Keratinocyte (primary cell): ENCODE measurements at regions not wholly inside any gene's neighbourhood (a gene's known extent, or its start where the extent isn't known, plus 50 kb on each side); places are given as distances from the start of the nearest gene placed in this dataset.

ENCODE experiments used
- DNase-seq: peaks from one replicate; pipeline ENCODE4 v3.0.0-alpha.2; 2011; ENCODE audit warnings: low read depth, missing footprints, low spot score
- FAIRE-seq: peaks from 2 replicates; lab custom pipeline; 2011; peaks lifted over from hg19 to GRCh38; lab: Jason Lieb, UNC
- H2AFZ ChIP-seq: 2 replicates; pipeline ENCODE4 v1.6.0; 2012; ENCODE audit warnings: low read length, control low read depth, inconsistent platforms; ENCODE audit not compliant: control insufficient read depth
- H3K27ac ChIP-seq: 2 replicates; pipeline ENCODE4 v1.5.1; 2011; ENCODE audit warnings: low read length; ENCODE audit not compliant: control insufficient read depth, insufficient read depth
- H3K27me3 ChIP-seq: 3 replicates; pipeline ENCODE4 v1.6.0; 2011; ENCODE audit warnings: low read length; ENCODE audit not compliant: control insufficient read depth, insufficient read depth; ENCODE audit errors: extremely low read depth
- H3K36me3 ChIP-seq, 2 experiments: 2 replicates in 1 of 2; 3 replicates in 1 of 2; pipeline ENCODE4 v1.5.1; 2011; ENCODE audit warnings: low read length in 2 of 2, mild to moderate bottlenecking in 1 of 2; ENCODE audit not compliant: control insufficient read depth in 2 of 2, insufficient read depth in 2 of 2; ENCODE audit errors: extremely low read depth in 1 of 2
- H3K4me1 ChIP-seq: 3 replicates; pipeline ENCODE4 v1.5.1; 2011; ENCODE audit warnings: low read length; ENCODE audit not compliant: control insufficient read depth, insufficient read depth; ENCODE audit errors: extremely low read depth
- H3K4me2 ChIP-seq: 3 replicates; pipeline ENCODE4 v1.6.0; 2011; ENCODE audit warnings: low read depth, low read length; ENCODE audit not compliant: control insufficient read depth, insufficient read depth; ENCODE audit errors: extremely low read depth
- H3K4me3 ChIP-seq, 3 experiments: fragments of 200-600 bp in 1 of 3; sonication (generic) in 1 of 3; 2 replicates in 2 of 3; 3 replicates in 1 of 3; pipeline ENCODE4 v1.5.1; 2011 to 2016; ENCODE audit warnings: low read length in 3 of 3, mild to moderate bottlenecking in 3 of 3, control low read depth in 2 of 3, inconsistent platforms in 1 of 3, low read depth in 1 of 3, mixed read lengths in 1 of 3, mixed run types in 1 of 3, moderate library complexity in 1 of 3; ENCODE audit not compliant: control insufficient read depth in 2 of 3, insufficient read depth in 2 of 3; ENCODE audit errors: extremely low read depth in 1 of 3
- H3K79me2 ChIP-seq: 2 replicates; pipeline ENCODE4 v1.6.0; 2012; ENCODE audit warnings: low read length; ENCODE audit not compliant: control insufficient read depth, insufficient read depth
- H3K9ac ChIP-seq: 3 replicates; pipeline ENCODE4 v1.6.0; 2011; ENCODE audit warnings: low read length; ENCODE audit not compliant: control insufficient read depth, insufficient read depth; ENCODE audit errors: extremely low read depth
- H3K9me1 ChIP-seq: 3 replicates; pipeline ENCODE4 v1.6.0; 2011; ENCODE audit warnings: low read length; ENCODE audit not compliant: control insufficient read depth, insufficient read depth; ENCODE audit errors: extremely low read depth
- H3K9me3 ChIP-seq: 2 replicates; pipeline ENCODE4 v1.5.1; 2012; ENCODE audit warnings: low read depth, low read length; ENCODE audit not compliant: control insufficient read depth
- H4K20me1 ChIP-seq: 3 replicates; pipeline ENCODE4 v1.6.0; 2011; ENCODE audit warnings: low read length; ENCODE audit not compliant: control insufficient read depth, insufficient read depth; ENCODE audit errors: extremely low read depth
- EZH2 ChIP-seq: IDR thresholded peaks from one replicate; pipeline ENCODE4 v1.6.1; 2012; ENCODE audit warnings: inconsistent platforms, mild to moderate bottlenecking, low read length, moderate library complexity
- dilution Hi-C: fragments of 300-500 bp; cut with MboI; formaldehyde crosslinking; loops from one replicate; pipeline ENCODE4 v1.7.0; 2020; ENCODE audit warnings: low sequenced_read_pairs; ENCODE audit not compliant: extremely low pct_ligation_motif_present
- TF ChIP-seq, protein P1 (sequence below), 3 experiments: IDR thresholded peaks in 1 of 3; conservative IDR thresholded peaks in 1 of 3; optimal IDR thresholded peaks in 1 of 3; 2 replicates in 2 of 3; 3 replicates in 1 of 3; pipeline versions ENCODE3 to v1.5.1; 2011; ENCODE audit warnings: low read length in 3 of 3, mild to moderate bottlenecking in 3 of 3, moderate library complexity in 2 of 3, control low read depth in 1 of 3, inconsistent platforms in 1 of 3; ENCODE audit not compliant: insufficient read depth in 2 of 3; ENCODE audit errors: extremely low read depth in 1 of 3

DNA sequence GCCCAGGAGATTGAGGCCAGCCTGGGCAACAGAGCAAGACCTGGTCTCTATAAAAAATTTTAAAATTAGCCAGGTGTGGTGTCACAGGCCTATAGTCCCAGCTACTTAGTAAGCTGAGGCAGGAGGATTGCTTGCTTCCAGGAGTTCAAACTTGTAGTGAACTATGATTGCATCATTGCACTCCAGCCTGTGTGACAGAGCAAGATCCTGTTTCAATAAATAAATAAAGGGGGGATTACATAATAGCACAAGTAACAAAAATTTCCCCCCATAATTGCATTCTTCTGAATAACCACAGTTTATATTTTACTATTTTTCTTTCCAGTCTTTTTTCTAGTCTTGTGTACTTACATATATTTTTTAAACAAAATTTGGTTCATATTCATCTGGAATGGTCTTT lies 135.6 kb downstream of the CHIC2 start:
- no peak overlapping the region for H2AFZ ChIP-seq
- dilution Hi-C loops = loop anchor here (25.0 kb wide), 1 partner anchor 283 kb away; no protein-coding TSS in a partner anchor
- DNase-seq (no peak), FAIRE-seq (peak; percentile 13)
- no peaks in the 10 kb centered on the region for H3K79me2 ChIP-seq
- no peaks in the 10 kb centered on the region for H3K9me1 ChIP-seq
- H3K4me3 ChIP-seq = no peak overlapping the region
- no peak overlapping the region for H3K27ac ChIP-seq
- no peaks in the 10 kb centered on the region for H3K27me3 ChIP-seq
- no peaks in the 10 kb centered on the region for H3K36me3 ChIP-seq
- no peak overlapping the region for H3K9ac ChIP-seq
- peaks cover 20% of the 10 kb centered on the region for H3K4me1 ChIP-seq
- H3K4me2 ChIP-seq = no peak overlapping the region
- no peak for TF ChIP-seq EZH2
- TF ChIP-seq, protein P1, sequence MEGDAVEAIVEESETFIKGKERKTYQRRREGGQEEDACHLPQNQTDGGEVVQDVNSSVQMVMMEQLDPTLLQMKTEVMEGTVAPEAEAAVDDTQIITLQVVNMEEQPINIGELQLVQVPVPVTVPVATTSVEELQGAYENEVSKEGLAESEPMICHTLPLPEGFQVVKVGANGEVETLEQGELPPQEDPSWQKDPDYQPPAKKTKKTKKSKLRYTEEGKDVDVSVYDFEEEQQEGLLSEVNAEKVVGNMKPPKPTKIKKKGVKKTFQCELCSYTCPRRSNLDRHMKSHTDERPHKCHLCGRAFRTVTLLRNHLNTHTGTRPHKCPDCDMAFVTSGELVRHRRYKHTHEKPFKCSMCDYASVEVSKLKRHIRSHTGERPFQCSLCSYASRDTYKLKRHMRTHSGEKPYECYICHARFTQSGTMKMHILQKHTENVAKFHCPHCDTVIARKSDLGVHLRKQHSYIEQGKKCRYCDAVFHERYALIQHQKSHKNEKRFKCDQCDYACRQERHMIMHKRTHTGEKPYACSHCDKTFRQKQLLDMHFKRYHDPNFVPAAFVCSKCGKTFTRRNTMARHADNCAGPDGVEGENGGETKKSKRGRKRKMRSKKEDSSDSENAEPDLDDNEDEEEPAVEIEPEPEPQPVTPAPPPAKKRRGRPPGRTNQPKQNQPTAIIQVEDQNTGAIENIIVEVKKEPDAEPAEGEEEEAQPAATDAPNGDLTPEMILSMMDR (optimal IDR thresholded peaks at IDR 0.05 in 1 of 3, IDR thresholded peaks at IDR 0.05 in 1 of 3, conservative IDR thresholded peaks at IDR 0.05 in 1 of 3; ENCODE audit: extremely low read depth in 1 of 3, insufficient read depth in 2 of 3, low read length in 3 of 3) = no peak
- H3K9me3 ChIP-seq = no peaks in the 10 kb centered on the region
- H4K20me1 ChIP-seq = no peaks in the 10 kb centered on the region

DNA sequence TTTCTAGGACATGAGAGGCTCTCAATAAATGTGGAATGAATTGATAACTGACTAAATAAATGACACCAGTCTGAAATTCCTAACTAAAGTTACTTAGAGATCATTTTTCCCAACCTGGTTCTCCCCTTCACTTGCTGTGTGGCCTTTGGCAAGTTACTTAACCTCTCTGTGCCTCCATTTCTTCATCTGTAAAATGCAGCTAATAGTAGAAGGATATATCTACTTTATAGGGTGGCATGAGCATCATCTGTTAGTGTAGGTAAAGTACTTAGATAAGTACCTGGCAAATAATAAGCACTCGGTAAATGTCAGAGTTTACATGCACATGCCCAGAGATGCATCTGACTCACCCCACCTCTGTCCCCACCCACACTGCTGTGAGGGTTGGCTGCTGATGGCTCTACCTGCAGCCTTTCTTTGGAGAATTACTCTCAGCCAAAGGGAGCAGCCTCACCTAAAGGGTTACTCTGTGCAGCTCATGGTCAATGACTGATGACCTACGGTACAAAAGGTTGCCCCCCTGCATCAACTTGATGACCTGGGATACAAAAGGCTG lies 139.3 kb downstream of the CHIC2 start:
- Histone ChIP-seq H3K4me3 (no peak overlapping the region), H3K27ac (peak overlapping the region; percentile 9), H3K9me1 (no peaks in the 10 kb centered on the region), H3K79me2 (no peaks in the 10 kb centered on the region), H4K20me1 (no peaks in the 10 kb centered on the region), H3K9me3 (no peaks in the 10 kb centered on the region), H3K4me1 (peaks cover 24% of the 10 kb centered on the region), H3K9ac (no peak overlapping the region), H3K36me3 (no peaks in the 10 kb centered on the region), H3K27me3 (no peaks in the 10 kb centered on the region), H2AFZ (peak overlapping the region; percentile 16), H3K4me2 (peak overlapping the region; percentile 42)
- TF ChIP-seq, protein P1 (optimal IDR thresholded peaks at IDR 0.05 in 1 of 3, IDR thresholded peaks at IDR 0.05 in 1 of 3, conservative IDR thresholded peaks at IDR 0.05 in 1 of 3; ENCODE audit: extremely low read depth in 1 of 3, insufficient read depth in 2 of 3, low read length in 3 of 3) = no peak
- TF ChIP-seq EZH2 = no peak
- dilution Hi-C loops = loop anchor here (25.0 kb wide), 1 partner anchor 287 kb away; no protein-coding TSS in a partner anchor
- DNase-seq (no peak), FAIRE-seq (peak; percentile 75)
